A673 (cell line): ENCODE measurements at regions not wholly inside any gene's neighbourhood (a gene's known extent, or its start where the extent isn't known, plus 50 kb on each side); places are given as distances from the start of the nearest gene placed in this dataset.

Experiments
- BruUV-seq: library from RNA; stranded (reverse); fragments of 400-500 nt; replicated peaks from 2 replicates; lab custom pipeline; 2021; lab: Mats Ljungman, UMichigan
- CTCF ChIA-PET: fragments of 300-600 bp; sonication (Branson Sonifier 250); formaldehyde crosslinking; loops from one replicate; lab custom pipeline; 2022; ENCODE audit warnings: antibody characterized with exemption; lab: Charles Lee
- POLR2A ChIA-PET: fragments of 300-600 bp; sonication (Branson Sonifier 250); formaldehyde crosslinking; loops from one replicate; lab custom pipeline; 2022; ENCODE audit warnings: antibody characterized with exemption; ENCODE audit not compliant: low non-redundant PET; lab: Charles Lee
- DNase-seq: peaks from one replicate; pipeline ENCODE4 v3.0.0-alpha.2; 2015; ENCODE audit warnings: low spot score
- H3K27ac ChIP-seq: fragments of 200-600 bp; sonication (generic); 2 replicates; pipeline ENCODE4 v1.5.1; 2016; ENCODE audit warnings: mixed run types, low read depth, mild to moderate bottlenecking, mixed read lengths, antibody characterized with exemption, low read length; ENCODE audit not compliant: poor library complexity, severe bottlenecking
- H3K27me3 ChIP-seq: fragments of 200-600 bp; sonication (generic); replicated peaks from 2 replicates; pipeline ENCODE4 v1.6.1; 2017; ENCODE audit warnings: mixed run types, low read depth, mild to moderate bottlenecking, mixed read lengths, antibody characterized with exemption, low read length; ENCODE audit not compliant: insufficient read depth, poor library complexity
- H3K36me3 ChIP-seq: fragments of 200-600 bp; sonication (generic); 2 replicates; pipeline ENCODE4 v1.6.1; 2016; ENCODE audit warnings: mixed run types, mild to moderate bottlenecking, mixed read lengths, antibody characterized with exemption, low read length; ENCODE audit not compliant: insufficient read depth, poor library complexity, severe bottlenecking
- H3K4me1 ChIP-seq: fragments of 200-600 bp; sonication (generic); 2 replicates; pipeline ENCODE4 v1.6.1; 2017; ENCODE audit warnings: mixed run types, mild to moderate bottlenecking, mixed read lengths, antibody characterized with exemption, low read length; ENCODE audit not compliant: insufficient read depth, poor library complexity, severe bottlenecking
- H3K4me3 ChIP-seq: fragments of 200-600 bp; sonication (generic); 2 replicates; pipeline ENCODE4 v1.5.1; 2016; ENCODE audit warnings: low read depth, mixed run types, mild to moderate bottlenecking, mixed read lengths, low read length; ENCODE audit not compliant: poor library complexity, severe bottlenecking
- H3K9me3 ChIP-seq: fragments of 200-600 bp; sonication (generic); 2 replicates; pipeline ENCODE4 v1.6.1; 2016; ENCODE audit warnings: mixed run types, low read depth, mild to moderate bottlenecking, mixed read lengths, antibody characterized with exemption, low read length; ENCODE audit not compliant: poor library complexity, severe bottlenecking
- CTCF ChIP-seq: fragments of 300-800, 200-600 bp; sonication (generic); conservative IDR thresholded peaks from 2 replicates; pipeline ENCODE4 v1.5.1; 2017; ENCODE audit warnings: low read depth, mild to moderate bottlenecking, antibody characterized with exemption, low read length, moderate library complexity, mixed read lengths
- EZH2 ChIP-seq: fragments of 200-600 bp; sonication (generic); IDR thresholded peaks from 2 replicates; pipeline ENCODE4 v1.6.1; 2017; ENCODE audit warnings: borderline replicate concordance, low read depth, mild to moderate bottlenecking, mixed read lengths, antibody characterized with exemption, low read length; ENCODE audit not compliant: poor library complexity, severe bottlenecking
- intact Hi-C: fragments of 100-400 bp; cut with micrococcal nuclease; formaldehyde crosslinking; loops from one replicate; pipeline ENCODE4 v1.10.0; 2022; ENCODE audit not compliant: unreplicated experiment

GRCh38 chr13:105058517-105058916, 1476.9 kb downstream of the EFNB2 start:
- H3K4me1 ChIP-seq, result no peaks in the 10 kb centered on the region
- BruUV-seq, result no TSS peak
- H3K27me3 ChIP-seq, result peaks cover 4% of the 10 kb centered on the region
- TF ChIP-seq CTCF (no peak), EZH2 (no peak)
- POLR2A ChIA-PET, result no interaction called here
- H3K36me3 ChIP-seq, result no peaks in the 10 kb centered on the region
- no peak for DNase-seq
- H3K27ac ChIP-seq, result no peak overlapping the region
- intact Hi-C loops, result no loop called here
- CTCF ChIA-PET, result no interaction called here
- no peaks in the 10 kb centered on the region for H3K9me3 ChIP-seq
- H3K4me3 ChIP-seq, result no peak overlapping the region

DNA sequence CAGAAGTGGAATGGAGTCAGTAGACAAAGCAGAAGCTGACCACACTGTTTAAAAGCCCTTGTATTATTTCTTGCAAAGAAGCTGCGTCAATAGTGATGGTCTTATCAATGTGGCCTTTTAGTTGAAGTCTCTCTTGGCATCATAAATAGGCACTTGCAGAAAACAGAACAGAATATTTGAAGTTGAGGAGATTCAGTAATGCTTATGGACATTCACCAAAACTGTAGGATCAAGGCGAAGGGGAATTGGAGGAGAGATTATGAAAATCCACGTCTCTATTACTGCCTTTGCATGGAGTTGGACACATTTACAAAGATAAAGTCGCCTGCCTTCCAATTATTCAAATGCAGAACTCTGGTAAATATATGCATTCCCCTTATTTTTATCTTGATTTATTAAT, 1482.8 kb downstream of the EFNB2 start:
- Histone ChIP-seq H3K4me3 (no peak overlapping the region), H3K27ac (no peak overlapping the region), H3K36me3 (no peaks in the 10 kb centered on the region), H3K27me3 (no peaks in the 10 kb centered on the region), H3K4me1 (no peaks in the 10 kb centered on the region), H3K9me3 (no peaks in the 10 kb centered on the region)
- POLR2A ChIA-PET, result no interaction called here
- intact Hi-C loops, result no loop called here
- TF ChIP-seq EZH2 (no peak), CTCF (no peak)
- CTCF ChIA-PET, result no interaction called here
- BruUV-seq, result no TSS peak
- no peak for DNase-seq

DNA sequence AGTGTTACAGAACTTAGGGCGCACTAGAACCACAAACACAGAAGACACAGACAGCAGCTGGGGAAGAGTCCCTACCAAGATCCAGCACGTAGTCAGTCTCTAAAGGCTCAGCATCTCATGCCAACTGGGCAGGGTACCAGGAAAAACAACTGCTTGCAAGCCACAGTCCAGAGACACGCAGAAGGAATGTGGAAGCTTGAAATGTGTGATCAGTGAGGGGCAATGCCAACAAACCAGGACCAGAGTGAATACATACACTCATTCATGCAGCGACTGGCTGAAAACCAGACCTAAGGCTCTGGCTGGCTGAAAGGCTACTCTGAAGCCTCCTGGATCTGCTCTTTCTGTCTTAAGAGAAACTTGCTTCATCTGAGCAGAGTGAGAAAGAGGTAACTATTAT, 1484.8 kb downstream of the EFNB2 start:
- BruUV-seq, result no TSS peak
- ChIA-PET CTCF (no interaction called here), POLR2A (no interaction called here)
- intact Hi-C loops, result no loop called here
- Histone ChIP-seq H3K9me3 (no peaks in the 10 kb centered on the region), H3K27me3 (no peaks in the 10 kb centered on the region), H3K4me3 (no peak overlapping the region), H3K36me3 (no peaks in the 10 kb centered on the region), H3K4me1 (no peaks in the 10 kb centered on the region), H3K27ac (no peak overlapping the region)
- DNase-seq, result no peak
- TF ChIP-seq CTCF (no peak), EZH2 (no peak)
